HCEC 1CT (cell line): ENCODE measurements at regions not wholly inside any gene's neighbourhood (a gene's known extent, or its start where the extent isn't known, plus 50 kb on each side); places are given as distances from the start of the nearest gene placed in this dataset.
A peak's percentile ranks its signal among the peaks of the same experiment; 100 is the strongest.
"Not testable (repeated sequence)": the region's sequence is repeated elsewhere in the genome, so short reads cannot be mapped to it uniquely, and the experiment has no call there.

Source experiments
- DNase-seq: peaks from one replicate; pipeline ENCODE4 v3.0.0-alpha.2; 2017

DNA sequence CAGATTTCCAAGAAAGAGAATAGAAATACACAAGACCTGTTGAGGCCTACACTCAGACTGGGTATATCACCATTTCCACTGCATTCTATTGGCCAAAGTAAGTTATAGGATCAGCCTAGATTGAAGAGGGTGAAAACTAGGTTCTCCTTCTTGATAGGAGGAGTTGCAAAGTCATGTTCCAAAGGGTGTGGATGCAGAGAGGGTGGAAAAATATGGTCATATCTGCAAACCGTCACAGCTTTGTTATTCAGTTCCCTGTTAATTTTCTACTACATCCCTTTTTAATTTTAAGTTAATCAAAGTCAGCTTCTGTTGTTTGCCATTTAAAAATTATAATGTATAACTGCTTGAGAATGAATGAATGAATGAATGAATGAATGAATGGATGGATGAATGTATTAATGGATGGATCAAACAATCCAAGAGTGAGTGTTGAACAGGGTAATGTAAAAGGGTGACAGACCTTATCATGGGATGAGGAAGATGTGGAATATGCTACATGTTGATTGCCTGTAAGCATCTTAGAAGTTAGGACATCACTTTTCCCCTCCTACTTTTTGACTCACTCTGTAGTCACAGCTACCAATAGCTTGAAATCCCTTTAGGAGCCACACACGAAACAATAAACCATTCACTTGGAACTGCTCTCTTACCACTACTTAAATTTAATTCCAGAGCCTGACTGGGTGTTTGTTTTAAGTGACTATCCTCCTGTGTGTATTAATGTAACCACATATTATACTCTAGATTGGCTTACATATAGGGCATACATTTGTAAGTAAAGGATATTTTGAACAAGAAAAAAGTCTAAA is 121.5 kb downstream of the CCDC34 start:
- DNase-seq: peak; percentile 87

DNA sequence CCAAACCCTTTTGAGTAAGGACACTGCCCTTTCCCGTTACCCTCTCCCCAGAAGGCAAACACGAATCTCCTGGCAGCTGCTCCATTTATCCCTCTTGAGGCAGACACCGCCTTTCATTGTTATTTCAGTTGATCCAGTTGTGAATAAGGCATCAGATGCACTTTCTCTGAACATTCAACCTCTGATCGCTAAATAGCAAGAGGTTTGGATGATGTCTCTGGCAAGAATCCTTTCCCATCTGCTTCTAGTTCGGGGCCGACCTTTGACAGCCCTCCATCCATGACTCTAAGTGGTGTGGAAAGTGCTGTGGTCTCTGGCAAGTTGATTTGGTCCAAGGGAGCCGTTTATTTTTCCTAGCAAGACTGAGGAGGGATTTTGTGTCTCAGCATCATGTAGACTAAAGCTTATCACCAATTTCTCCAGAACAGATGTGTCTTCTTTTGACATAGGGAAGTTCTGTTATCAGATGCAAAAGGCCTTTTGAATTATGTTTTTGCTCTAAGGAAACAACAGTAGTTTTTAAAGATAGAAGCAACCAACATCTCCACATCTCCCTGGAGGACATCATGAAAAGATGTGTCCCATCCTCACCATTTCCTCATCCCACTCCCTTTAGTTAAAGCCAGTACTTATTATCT is 123.6 kb downstream of the CCDC34 start:
- no peak for DNase-seq

DNA sequence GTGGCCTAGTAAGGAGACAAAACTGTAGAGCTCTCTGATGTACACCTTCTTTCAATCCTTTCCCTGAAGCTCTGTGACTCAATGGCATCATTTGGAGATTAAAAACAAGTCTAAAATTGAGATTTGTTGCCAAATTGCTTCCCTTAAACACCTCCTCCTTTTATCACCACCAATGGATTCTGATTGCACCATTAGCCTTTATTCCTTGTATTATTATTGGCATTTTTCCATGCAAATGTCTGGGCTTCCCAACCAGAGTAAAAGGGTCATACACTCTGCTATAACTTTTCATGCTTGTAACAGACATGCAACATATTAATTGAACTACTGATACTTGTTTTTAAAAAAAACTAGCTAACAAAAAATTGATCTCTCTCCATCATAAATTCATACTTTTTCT is 124.2 kb downstream of the CCDC34 start:
- DNase-seq: no peak

GRCh38 chr11:27237643-27238042 is 125.4 kb downstream of the CCDC34 start:
- DNase-seq: no peak

GRCh38 chr11:27234961-27235360 is 128.1 kb downstream of the CCDC34 start:
- no peak for DNase-seq

DNA sequence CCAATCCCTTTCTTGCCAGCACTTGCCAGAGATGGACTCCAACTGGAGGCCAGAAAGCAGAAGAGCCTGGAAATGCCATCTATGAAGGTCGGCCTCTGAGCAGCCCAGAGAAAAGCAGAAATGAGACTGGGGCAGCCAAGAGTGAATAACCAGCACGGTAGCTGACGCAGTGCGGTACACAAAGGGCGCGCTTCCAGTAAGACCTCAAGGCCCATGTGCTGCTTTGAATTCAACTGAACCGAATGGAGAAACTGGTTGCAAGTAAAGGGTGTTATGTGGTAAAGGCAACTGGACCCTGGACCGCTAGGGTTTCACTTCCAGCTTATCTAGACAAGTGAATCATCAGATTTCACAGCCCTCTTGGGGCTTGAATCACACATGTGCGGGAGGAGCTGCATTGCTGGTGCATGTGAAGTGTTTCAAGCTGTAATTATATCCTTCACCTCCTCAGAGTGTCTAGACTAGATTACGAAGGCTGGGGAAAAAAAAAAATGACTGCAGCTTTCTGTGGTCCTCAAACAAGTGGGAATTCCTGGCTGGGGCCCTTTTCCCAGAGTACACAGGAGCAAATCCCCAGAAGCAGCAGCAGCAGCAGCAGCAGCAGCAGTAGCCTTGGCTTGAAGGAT is 128.9 kb downstream of the CCDC34 start:
- peak; percentile 78 for DNase-seq

- no peak for DNase-seq
Observed at GRCh38 chr11:27233654-27234042, 129.4 kb downstream of the CCDC34 start.

DNA sequence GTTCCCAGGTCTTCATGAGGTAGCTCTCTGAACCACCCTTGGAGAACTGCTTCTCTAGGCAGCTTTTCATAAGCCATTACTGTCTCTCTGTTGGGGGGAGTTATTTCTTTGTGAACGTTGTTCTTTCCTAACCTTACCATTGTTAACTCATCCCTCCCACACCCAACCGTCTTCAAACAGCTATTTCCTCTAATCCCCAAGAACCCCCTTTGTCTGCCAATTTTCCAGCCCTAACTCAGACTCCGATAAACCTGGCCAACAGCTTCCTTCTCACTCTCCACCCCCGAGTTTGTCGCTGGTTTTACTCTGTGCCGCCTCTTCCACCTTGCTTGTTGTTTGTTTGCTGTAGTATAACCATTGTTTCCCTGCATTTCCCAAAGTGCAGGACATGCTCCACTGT is 131.5 kb downstream of the CCDC34 start:
- no peak for DNase-seq

DNA sequence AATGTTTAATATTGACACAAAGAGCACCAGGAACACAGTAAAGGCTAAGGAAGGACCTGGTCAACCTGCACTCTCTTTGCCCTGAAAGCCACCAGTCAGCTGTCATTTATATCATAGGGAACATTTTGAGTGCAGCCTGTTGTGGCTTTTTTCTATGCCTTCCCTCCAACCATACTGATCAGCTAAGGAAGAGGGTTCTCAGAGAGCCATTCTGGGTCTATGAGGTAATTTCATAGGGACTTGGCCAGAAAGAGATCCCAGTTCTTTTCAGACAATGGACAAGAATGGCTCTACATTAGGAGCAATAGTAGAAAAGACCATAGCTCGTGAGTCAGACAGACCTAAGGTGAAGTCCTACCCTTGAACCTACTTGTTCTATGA is 132.8 kb downstream of the CCDC34 start:
- no peak for DNase-seq

- no peak for DNase-seq
Observed at GRCh38 chr11:27229511-27230191, 133.4 kb downstream of the CCDC34 start.

GRCh38 chr11:27228906-27229290 is 134.1 kb downstream of the CCDC34 start:
- DNase-seq: no peak

DNA sequence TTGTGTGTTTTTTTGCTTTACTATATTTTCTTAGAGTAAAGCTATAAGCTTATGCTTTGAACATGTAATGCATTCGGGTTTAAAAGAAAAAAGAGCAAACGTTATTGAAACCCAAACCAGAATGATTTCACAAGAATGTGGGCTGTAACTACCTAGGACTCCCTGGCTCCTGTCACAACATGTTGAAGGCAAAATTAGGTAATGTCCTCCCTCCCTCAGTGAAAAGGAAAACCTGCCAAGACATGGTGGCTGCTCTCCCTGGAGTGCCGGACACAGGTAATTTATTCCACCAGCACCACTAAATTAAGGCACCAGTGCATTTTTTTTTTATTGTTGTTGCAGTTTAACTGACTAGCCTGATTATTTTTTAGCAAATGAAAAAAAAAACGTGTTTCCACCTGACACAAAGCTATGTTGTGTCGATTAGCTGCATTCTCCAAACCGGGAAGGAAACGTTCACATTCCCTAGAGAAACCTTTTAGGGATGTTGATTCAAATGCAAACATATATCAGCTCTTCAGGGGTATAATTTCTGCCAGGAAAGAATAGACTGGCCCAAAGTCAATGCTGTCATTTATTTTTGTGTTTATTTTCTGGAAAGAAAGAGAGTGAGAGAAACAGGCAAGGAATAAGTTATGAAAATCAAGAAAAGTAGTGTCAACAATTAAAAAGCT is 134.6 kb downstream of the CCDC34 start:
- no peak for DNase-seq

DNA sequence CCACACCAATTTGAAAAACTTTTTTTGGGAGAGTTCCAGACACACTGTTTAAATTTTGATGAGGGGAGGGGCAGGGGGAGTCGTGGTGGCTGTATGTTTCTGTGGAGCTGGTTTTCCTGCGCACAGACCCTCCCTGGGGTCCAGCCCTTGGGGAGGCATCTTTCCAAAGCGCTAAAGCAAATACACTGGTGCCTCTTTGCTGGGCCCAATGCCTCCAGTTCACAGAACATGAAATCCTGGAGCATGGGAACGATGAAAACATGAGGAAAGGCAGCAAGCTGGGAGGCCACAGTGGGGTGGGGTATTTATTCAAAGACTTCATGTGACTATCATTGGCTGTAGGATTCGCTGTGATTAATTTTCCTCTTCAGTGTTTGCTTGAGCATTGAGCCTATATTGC is 135.3 kb downstream of the CCDC34 start:
- no peak for DNase-seq

DNA sequence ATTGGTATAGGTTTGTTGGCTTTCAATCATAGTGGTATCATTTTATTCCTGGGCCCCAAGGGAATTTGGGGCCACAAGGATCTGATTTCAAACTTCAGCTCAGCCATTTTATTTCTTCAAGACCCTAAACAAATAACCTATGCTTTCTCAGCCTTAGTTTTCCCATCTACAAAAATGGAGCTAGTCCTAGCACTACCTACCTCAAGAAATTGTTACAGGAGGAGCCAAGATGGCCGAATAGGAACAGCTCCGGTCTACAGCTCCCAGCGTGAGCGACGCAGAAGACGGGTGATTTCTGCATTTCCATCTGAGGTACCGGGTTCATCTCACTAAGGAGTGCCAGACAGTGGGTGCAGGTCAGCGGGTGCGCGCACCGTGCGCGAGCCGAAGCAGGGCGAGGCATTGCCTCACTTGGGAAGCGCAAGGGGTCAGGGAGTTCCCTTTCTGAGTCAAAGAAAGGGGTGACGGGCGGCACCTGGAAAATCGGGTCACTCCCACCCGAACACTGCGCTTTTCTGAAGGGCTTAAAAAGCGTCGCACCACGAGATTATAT is 143.5 kb downstream of the CCDC34 start:
- not testable (repeated sequence) for DNase-seq

GRCh38 chr11:27218421-27219038 is 144.5 kb downstream of the CCDC34 start:
- DNase-seq: peak; percentile 93

DNA sequence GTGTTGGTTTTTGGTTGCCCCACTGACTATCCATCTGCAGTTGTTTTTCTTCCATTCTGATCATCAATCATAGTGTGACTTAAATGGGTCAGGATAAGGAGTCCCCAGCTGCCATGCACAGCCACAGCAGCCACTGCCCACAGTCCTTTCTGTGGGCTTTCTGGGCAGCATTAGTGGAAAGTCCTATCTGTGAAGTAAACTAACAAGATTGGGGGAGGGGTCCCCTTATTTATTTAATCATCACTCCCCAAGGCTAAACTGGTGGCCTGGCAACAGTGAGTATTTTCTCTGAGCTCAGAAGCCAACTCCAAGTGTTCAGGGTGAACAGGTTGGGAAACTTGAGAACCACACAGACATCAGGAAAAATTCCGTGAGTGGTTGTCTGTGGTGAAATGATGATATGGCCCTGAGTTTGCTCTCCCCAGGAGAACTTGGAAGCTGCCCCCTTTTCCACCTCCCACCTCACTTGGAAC is 145.0 kb downstream of the CCDC34 start:
- DNase-seq: peak; percentile 64

DNA sequence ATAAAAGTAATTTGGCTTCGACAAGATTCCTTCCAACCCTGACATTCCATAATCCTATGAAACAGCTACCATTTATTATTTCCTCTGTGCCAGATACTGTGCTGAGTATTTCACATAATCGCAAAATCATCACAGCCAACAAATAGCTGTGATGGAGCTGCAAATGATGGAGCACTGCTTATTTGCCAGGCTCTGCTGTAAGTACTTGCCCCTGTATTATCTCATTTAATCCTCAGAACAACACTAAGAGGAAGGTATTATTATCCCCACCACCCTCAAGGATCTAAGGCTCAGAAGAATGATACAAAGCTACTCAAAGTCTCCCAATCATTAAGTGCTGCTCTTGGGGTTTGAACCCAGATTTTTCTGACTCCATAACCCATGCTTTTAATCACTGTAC is 145.5 kb downstream of the CCDC34 start:
- DNase-seq: no peak

DNA sequence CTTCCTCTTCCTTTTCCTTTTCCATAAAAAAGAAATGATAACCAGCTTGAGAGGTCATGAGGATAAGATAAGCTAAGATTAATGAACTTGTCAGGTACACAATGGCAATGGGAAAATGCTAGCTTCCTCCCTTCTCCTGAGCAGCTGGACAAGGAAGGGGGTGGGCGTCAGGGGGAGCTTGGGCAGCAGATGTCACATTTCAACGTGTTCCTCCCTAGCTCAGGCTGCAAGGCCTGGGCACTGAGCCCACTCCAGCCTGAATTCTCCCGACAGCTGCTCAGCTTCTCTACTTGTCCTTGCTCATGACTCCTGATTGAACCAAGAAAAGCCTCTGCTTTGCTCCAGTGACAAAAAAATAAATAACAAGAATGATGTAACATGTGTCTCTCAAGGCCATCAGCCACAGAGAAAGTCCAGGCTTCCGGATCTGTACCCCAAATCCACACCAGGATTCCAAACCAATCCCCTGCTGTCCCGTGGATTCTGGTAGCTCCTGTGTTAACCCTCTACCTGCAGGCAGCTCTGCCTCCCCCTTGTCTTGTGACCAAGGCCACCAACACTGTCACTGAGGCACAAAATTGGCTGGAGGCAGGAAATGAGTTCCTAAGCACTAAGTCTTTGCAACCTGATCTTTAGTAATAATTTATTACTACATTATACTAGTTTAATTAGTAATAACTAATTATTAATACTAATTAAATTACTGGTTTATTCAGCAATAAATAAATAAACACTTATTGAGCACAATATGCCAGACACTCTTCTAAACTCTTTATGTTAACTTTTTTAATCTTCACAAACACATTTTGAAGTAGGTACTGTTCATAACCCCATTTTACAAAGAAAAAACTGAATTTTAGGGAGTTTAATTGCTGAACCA is 146.5 kb downstream of the CCDC34 start:
- DNase-seq: peak; percentile 56

GRCh38 chr11:27215471-27216269 is 147.3 kb downstream of the CCDC34 start:
- DNase-seq: no peak

DNA sequence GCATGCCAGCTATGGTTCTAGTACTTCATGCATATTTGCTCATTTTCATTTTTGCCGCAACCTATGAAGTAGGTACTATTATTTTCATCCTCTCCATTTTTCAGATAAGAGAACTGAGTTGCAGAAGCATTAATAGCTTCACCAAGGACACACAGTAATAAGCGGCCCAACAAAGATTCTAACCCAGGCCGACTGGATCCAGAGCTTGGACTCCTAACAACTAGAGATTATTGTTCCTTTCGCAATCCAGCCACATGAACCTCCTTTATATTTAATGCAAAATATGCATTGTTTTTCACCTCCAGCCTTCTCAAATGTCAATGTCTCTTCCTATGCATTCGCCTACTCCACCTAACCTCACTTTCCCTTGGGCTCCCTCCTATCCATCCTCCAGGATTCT is 148.3 kb downstream of the CCDC34 start:
- no peak for DNase-seq
